NCI-H2029 (cell line): ENCODE measurements at regions not wholly inside any gene's neighbourhood (a gene's known extent, or its start where the extent isn't known, plus 50 kb on each side); places are given as distances from the start of the nearest gene placed in this dataset.

Experiments
- DNase-seq: peaks from one replicate; lab custom pipeline; 2025; lab: John Stamatoyannopoulos, UW

GRCh38 chr12:85681333-85681732 is 154.9 kb downstream of the RASSF9 start:
- DNase-seq = no peak

GRCh38 chr12:85683051-85683450 is 153.2 kb downstream of the RASSF9 start:
- no peak for DNase-seq

- DNase-seq = no peak
These were observed 147.4 kb downstream of the RASSF9 start for GRCh38 chr12:85688837-85689236.

- no peak for DNase-seq
These were observed 146.1 kb downstream of the RASSF9 start for GRCh38 chr12:85690146-85690545.

GRCh38 chr12:85693093-85693665 is 143.0 kb downstream of the RASSF9 start:
- DNase-seq = no peak

GRCh38 chr12:85695097-85695715 is 141.0 kb downstream of the RASSF9 start:
- no peak for DNase-seq

- no peak for DNase-seq
These were observed 139.2 kb downstream of the RASSF9 start for GRCh38 chr12:85697003-85697402.

- no peak for DNase-seq
These were observed 137.3 kb downstream of the RASSF9 start for GRCh38 chr12:85698937-85699336.

- DNase-seq = no peak
These were observed 127.4 kb downstream of the RASSF9 start for GRCh38 chr12:85708775-85709174.

- DNase-seq = no peak
These were observed 124.3 kb downstream of the RASSF9 start for GRCh38 chr12:85711735-85712390.

GRCh38 chr12:85713373-85713772 is 122.8 kb downstream of the RASSF9 start:
- DNase-seq = no peak

GRCh38 chr12:85714425-85714824 is 121.8 kb downstream of the RASSF9 start:
- DNase-seq = no peak

- no peak for DNase-seq
These were observed 115.7 kb downstream of the RASSF9 start for GRCh38 chr12:85720308-85721033.

- DNase-seq = no peak
These were observed 110.2 kb downstream of the RASSF9 start for GRCh38 chr12:85725991-85726390.

GRCh38 chr12:85733221-85733840 is 102.9 kb downstream of the RASSF9 start:
- no peak for DNase-seq

- no peak for DNase-seq
These were observed 102.2 kb downstream of the RASSF9 start for GRCh38 chr12:85733984-85734383.

GRCh38 chr12:85740186-85740585 is 96.0 kb downstream of the RASSF9 start:
- DNase-seq = no peak

- no peak for DNase-seq
These were observed 95.2 kb downstream of the RASSF9 start for GRCh38 chr12:85741046-85741445.

- no peak for DNase-seq
These were observed 88.2 kb downstream of the RASSF9 start for GRCh38 chr12:85747941-85748495.
